Naive B cell (primary cell): ENCODE measurements at regions not wholly inside any gene's neighbourhood (a gene's known extent, or its start where the extent isn't known, plus 50 kb on each side); places are given as distances from the start of the nearest gene placed in this dataset.
A peak's percentile ranks its signal among the peaks of the same experiment; 100 is the strongest.

Experiments used
- ATAC-seq, 2 donors: fragments of 150-1000 bp; cut with Tn5 transposase; 2 replicates each; pipeline ENCODE4 v1.10.0; 2021; ENCODE audit warnings: low read depth in 2 of 2, mild to moderate bottlenecking in 2 of 2, moderate library complexity in 2 of 2
- DNase-seq: peaks from one replicate; pipeline ENCODE4 v3.0.0; 2022
- H3K27ac Mint-ChIP-seq, 6 donors: one replicate each; pipeline ENCODE4 v1.8.0; 2020 to 2022; ENCODE audit warnings: mild to moderate bottlenecking in 6 of 6, mixed read lengths in 6 of 6, moderate library complexity in 5 of 6, inconsistent platforms in 2 of 6
- H3K27me3 Mint-ChIP-seq, 3 donors: one replicate each; pipeline ENCODE4 v1.8.0; 2021 to 2022; ENCODE audit warnings: mixed read lengths in 3 of 3, mild to moderate bottlenecking in 1 of 3
- H3K36me3 Mint-ChIP-seq, 2 donors: one replicate each; pipeline ENCODE4 v1.8.0; 2020 to 2022; ENCODE audit warnings: mixed read lengths in 2 of 2, inconsistent platforms in 1 of 2, mild to moderate bottlenecking in 1 of 2
- H3K4me1 Mint-ChIP-seq, 3 donors: one replicate each; pipeline ENCODE4 v1.8.0; 2020 to 2022; ENCODE audit warnings: mixed read lengths in 3 of 3, inconsistent platforms in 1 of 3, mild to moderate bottlenecking in 1 of 3, moderate library complexity in 1 of 3
- H3K4me3 Mint-ChIP-seq, 8 donors: one replicate each; pipeline ENCODE4 v1.8.0; 2020 to 2022; ENCODE audit warnings: mild to moderate bottlenecking in 8 of 8, mixed read lengths in 8 of 8, moderate library complexity in 8 of 8, inconsistent platforms in 2 of 8
- H3K9me3 Mint-ChIP-seq, 7 donors: one replicate each; pipeline ENCODE4 v1.8.0; 2020 to 2022; ENCODE audit warnings: mixed read lengths in 7 of 7, mild to moderate bottlenecking in 5 of 7, inconsistent platforms in 2 of 7, moderate library complexity in 1 of 7

GRCh38 chr7:4406288-4407058, 275.6 kb upstream of the FOXK1 start:
- peaks cover 6 to 32% (median 12%) of the 10 kb centered on the region in 7 donors for H3K9me3 Mint-ChIP-seq
- no peak for DNase-seq
- no peaks in the 10 kb centered on the region for H3K4me1 Mint-ChIP-seq
- peaks cover 0 to 14% (median 7%) of the 10 kb centered on the region in 3 donors for H3K27me3 Mint-ChIP-seq
- no peaks in the 10 kb centered on the region for H3K36me3 Mint-ChIP-seq
- no peak for ATAC-seq
- H3K27ac Mint-ChIP-seq, result no peak overlapping the region
- H3K4me3 Mint-ChIP-seq, result no peak overlapping the region

- H3K27ac Mint-ChIP-seq, result no peak overlapping the region
- H3K4me3 Mint-ChIP-seq, result no peak overlapping the region
- no peaks in the 10 kb centered on the region for H3K36me3 Mint-ChIP-seq
- ATAC-seq (no peak), DNase-seq (no peak)
- H3K27me3 Mint-ChIP-seq, result peaks cover 0 to 7% (median under 1%) of the 10 kb centered on the region in 3 donors
- no peaks in the 10 kb centered on the region for H3K4me1 Mint-ChIP-seq
- peaks cover 5 to 39% (median 8%) of the 10 kb centered on the region in 7 donors for H3K9me3 Mint-ChIP-seq
Measured at GRCh38 chr7:4409946-4410345, 272.1 kb upstream of the FOXK1 start.

- DNase-seq (no peak), ATAC-seq (no peak)
- Mint-ChIP-seq H3K27ac (peak overlapping the region in 1 of 6 donors; percentile 24), H3K27me3 (peaks cover 0 to 14% (median 0%) of the 10 kb centered on the region in 3 donors), H3K9me3 (peaks cover 9 to 40% (median 27%) of the 10 kb centered on the region in 7 donors), H3K4me1 (no peaks in the 10 kb centered on the region), H3K36me3 (peaks cover 4 to 8% of the 10 kb centered on the region in 2 donors), H3K4me3 (peak overlapping the region in 2 of 8 donors; percentile 26 to 40)
Measured at GRCh38 chr7:4416396-4417056, 265.6 kb upstream of the FOXK1 start.

GRCh38 chr7:4428526-4428925, 253.6 kb upstream of the FOXK1 start:
- no peak overlapping the region for H3K4me3 Mint-ChIP-seq
- H3K36me3 Mint-ChIP-seq, result peaks cover 0 to 4% of the 10 kb centered on the region in 2 donors
- ATAC-seq, result no peak
- H3K9me3 Mint-ChIP-seq, result peaks cover 0 to 44% (median 14%) of the 10 kb centered on the region in 7 donors
- no peak for DNase-seq
- H3K27me3 Mint-ChIP-seq, result no peaks in the 10 kb centered on the region
- H3K4me1 Mint-ChIP-seq, result no peaks in the 10 kb centered on the region
- no peak overlapping the region for H3K27ac Mint-ChIP-seq

GRCh38 chr7:4430227-4430626, 251.9 kb upstream of the FOXK1 start:
- no peaks in the 10 kb centered on the region for H3K4me1 Mint-ChIP-seq

GRCh38 chr7:4434306-4434705, 247.8 kb upstream of the FOXK1 start:
- Mint-ChIP-seq H3K4me3 (no peak overlapping the region), H3K36me3 (peaks cover 0 to 4% of the 10 kb centered on the region in 2 donors), H3K27ac (no peak overlapping the region), H3K27me3 (peaks cover 0 to 6% (median 3%) of the 10 kb centered on the region in 3 donors), H3K9me3 (peaks cover 0 to 21% (median 10%) of the 10 kb centered on the region in 7 donors), H3K4me1 (no peaks in the 10 kb centered on the region)
- DNase-seq (no peak), ATAC-seq (no peak)

More at GRCh38 chr7:4430227-4430626, 251.9 kb upstream of the FOXK1 start:
- H3K4me3 Mint-ChIP-seq, result no peak overlapping the region
- peaks cover 0 to 4% of the 10 kb centered on the region in 2 donors for H3K36me3 Mint-ChIP-seq
- DNase-seq (no peak), ATAC-seq (no peak)
- H3K27me3 Mint-ChIP-seq, result peaks cover 0 to 6% (median 0%) of the 10 kb centered on the region in 3 donors
- no peak overlapping the region for H3K27ac Mint-ChIP-seq
- H3K9me3 Mint-ChIP-seq, result peaks cover 0 to 42% (median 13%) of the 10 kb centered on the region in 7 donors

GRCh38 chr7:4436361-4436895, 245.7 kb upstream of the FOXK1 start:
- Mint-ChIP-seq H3K27me3 (peaks cover 0 to 6% (median 3%) of the 10 kb centered on the region in 3 donors), H3K27ac (no peak overlapping the region), H3K4me3 (no peak overlapping the region), H3K4me1 (no peaks in the 10 kb centered on the region), H3K9me3 (peaks cover 0 to 8% (median 3%) of the 10 kb centered on the region in 7 donors), H3K36me3 (no peaks in the 10 kb centered on the region)
- ATAC-seq (no peak), DNase-seq (no peak)

- Mint-ChIP-seq H3K27ac (no peak overlapping the region), H3K36me3 (no peaks in the 10 kb centered on the region), H3K4me3 (no peak overlapping the region), H3K4me1 (no peaks in the 10 kb centered on the region), H3K27me3 (peaks cover 0 to 6% (median 3%) of the 10 kb centered on the region in 3 donors), H3K9me3 (peaks cover 0 to 8% (median 2%) of the 10 kb centered on the region in 7 donors)
- DNase-seq (no peak), ATAC-seq (no peak)
Measured at GRCh38 chr7:4436936-4437335, 245.2 kb upstream of the FOXK1 start.

GRCh38 chr7:4437916-4438315, 244.2 kb upstream of the FOXK1 start:
- Mint-ChIP-seq H3K27me3 (peaks cover 0 to 6% (median 3%) of the 10 kb centered on the region in 3 donors), H3K4me3 (no peak overlapping the region), H3K9me3 (peaks cover 0 to 8% (median 0%) of the 10 kb centered on the region in 7 donors), H3K36me3 (no peaks in the 10 kb centered on the region), H3K4me1 (no peaks in the 10 kb centered on the region), H3K27ac (no peak overlapping the region)
- no peak for DNase-seq
- no peak for ATAC-seq

- Mint-ChIP-seq H3K36me3 (no peaks in the 10 kb centered on the region), H3K27ac (no peak overlapping the region), H3K27me3 (peaks cover 0 to 6% (median 5%) of the 10 kb centered on the region in 3 donors), H3K9me3 (peaks cover 0 to 7% (median 0%) of the 10 kb centered on the region in 7 donors), H3K4me1 (no peaks in the 10 kb centered on the region), H3K4me3 (no peak overlapping the region)
- no peak for ATAC-seq
- DNase-seq, result no peak
Measured at GRCh38 chr7:4438723-4439245, 243.3 kb upstream of the FOXK1 start.

- H3K9me3 Mint-ChIP-seq, result peaks cover 0 to 6% (median 0%) of the 10 kb centered on the region in 7 donors
- no peak overlapping the region for H3K4me3 Mint-ChIP-seq
- no peak for ATAC-seq
- H3K4me1 Mint-ChIP-seq, result no peaks in the 10 kb centered on the region
- DNase-seq, result no peak
- peaks cover 0 to 8% (median 0%) of the 10 kb centered on the region in 3 donors for H3K27me3 Mint-ChIP-seq
- no peak overlapping the region for H3K27ac Mint-ChIP-seq
- H3K36me3 Mint-ChIP-seq, result no peaks in the 10 kb centered on the region
Measured at GRCh38 chr7:4439444-4439843, 242.7 kb upstream of the FOXK1 start.

- Mint-ChIP-seq H3K36me3 (no peaks in the 10 kb centered on the region), H3K27ac (no peak overlapping the region), H3K4me1 (no peaks in the 10 kb centered on the region), H3K4me3 (no peak overlapping the region), H3K27me3 (peaks cover 4 to 6% (median 6%) of the 10 kb centered on the region in 3 donors), H3K9me3 (peaks cover 0 to 6% (median 3%) of the 10 kb centered on the region in 7 donors)
- ATAC-seq (no peak), DNase-seq (no peak)
Measured at GRCh38 chr7:4444106-4444505, 238.0 kb upstream of the FOXK1 start.

GRCh38 chr7:4445777-4446176, 236.3 kb upstream of the FOXK1 start:
- Mint-ChIP-seq H3K36me3 (no peaks in the 10 kb centered on the region), H3K4me1 (no peaks in the 10 kb centered on the region), H3K27ac (no peak overlapping the region), H3K27me3 (peaks cover 4 to 6% (median 6%) of the 10 kb centered on the region in 3 donors), H3K4me3 (no peak overlapping the region), H3K9me3 (peaks cover 0 to 11% (median 5%) of the 10 kb centered on the region in 7 donors)
- DNase-seq, result no peak
- no peak for ATAC-seq
